ENCODE measurements at regions not wholly inside any gene's neighbourhood (a gene's known extent, or its start where the extent isn't known, plus 50 kb on each side); places are given as distances from the start of the nearest gene placed in this dataset.

DNA sequence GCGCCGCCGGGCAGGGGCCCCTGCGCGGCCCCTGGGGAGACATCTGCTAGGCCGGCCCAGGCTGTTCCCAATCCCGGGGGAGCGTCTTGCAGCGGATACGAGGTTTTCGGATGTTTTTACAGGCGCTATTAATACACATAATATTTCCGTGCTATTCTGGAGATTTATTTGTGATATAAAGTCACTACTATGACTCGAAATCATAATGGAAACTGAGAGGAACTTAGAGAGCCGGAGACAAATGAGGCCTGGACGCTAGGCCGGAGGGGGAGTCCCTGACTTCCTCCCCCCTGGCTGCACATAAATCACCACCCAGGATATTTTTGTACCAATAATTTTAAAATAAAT lies 91.7 kb upstream of the ANO1 start (continued):
- TF ChIP-seq TARDBP (IDR thresholded peaks at IDR 0.05; ENCODE audit: borderline replicate concordance) (no peak), SMAD5 (IDR thresholded peaks at IDR 0.05; ENCODE audit: low read depth) (no peak), YY1 (IDR thresholded peaks at IDR 0.05; ENCODE audit: low read depth, low read length) (no peak), TCF12 (IDR thresholded peaks at IDR 0.05; ENCODE audit: low read depth, low read length) (no peak), IKZF2 (IDR thresholded peaks at IDR 0.05) (no peak), NBN (IDR thresholded peaks at IDR 0.05) (no peak)
- TF ChIP-seq, protein P1, sequence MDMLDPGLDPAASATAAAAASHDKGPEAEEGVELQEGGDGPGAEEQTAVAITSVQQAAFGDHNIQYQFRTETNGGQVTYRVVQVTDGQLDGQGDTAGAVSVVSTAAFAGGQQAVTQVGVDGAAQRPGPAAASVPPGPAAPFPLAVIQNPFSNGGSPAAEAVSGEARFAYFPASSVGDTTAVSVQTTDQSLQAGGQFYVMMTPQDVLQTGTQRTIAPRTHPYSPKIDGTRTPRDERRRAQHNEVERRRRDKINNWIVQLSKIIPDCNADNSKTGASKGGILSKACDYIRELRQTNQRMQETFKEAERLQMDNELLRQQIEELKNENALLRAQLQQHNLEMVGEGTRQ (IDR thresholded peaks at IDR 0.05; ENCODE audit: borderline replicate concordance, low read depth, low read length) = no peak

- DNase-seq (ENCODE audit: low read depth, low spot score) = no peak
- Histone ChIP-seq H2AFZ (ENCODE audit: control insufficient read depth, low read depth, low read length) (no peak overlapping the region), H3K4me3 (no peak overlapping the region), H3K36me3 (ENCODE audit: control insufficient read depth in 2 of 2, insufficient read depth in 2 of 2, low read length in 1 of 2) (no peaks in the 10 kb centered on the region), H3K4me1 (ENCODE audit: control insufficient read depth, insufficient read depth, low read length) (no peaks in the 10 kb centered on the region), H3K27ac (ENCODE audit: control insufficient read depth, insufficient read depth) (no peak overlapping the region), H3K9ac (ENCODE audit: control insufficient read depth, insufficient read depth, low read length) (no peak overlapping the region), H3K9me3 (replicated peaks; ENCODE audit: control insufficient read depth, insufficient read depth, low read length) (no peaks in the 10 kb centered on the region), H4K20me1 (ENCODE audit: control insufficient read depth, insufficient read depth) (no peaks in the 10 kb centered on the region), H3K79me2 (ENCODE audit: control insufficient read depth, insufficient read depth, low read length) (no peaks in the 10 kb centered on the region), H3K4me2 (ENCODE audit: control insufficient read depth, insufficient read depth) (no peak overlapping the region), H3K27me3 (replicated peaks in 1 of 2; ENCODE audit: control insufficient read depth in 2 of 2, insufficient read depth in 2 of 2, low read length in 1 of 2) (peaks cover 13 to 14% of the 10 kb centered on the region in 2 experiments; a peak in 3 of 4 replicates)
- in situ Hi-C loops (cut with MboI) = no loop called here
- FAIRE-seq = no peak
- no peak for ATAC-seq
- intact Hi-C loops (cut with micrococcal nuclease; ENCODE audit: unreplicated experiment) = no loop called here
- ChIA-PET POLR2A (no interaction called here), CTCF (no interaction called here), RAD21 (ENCODE audit: unreplicated experiment) (no interaction called here), SMC1A (ENCODE audit: uncharacterized antibody, unreplicated experiment) (no interaction called here)
- WGBS (ENCODE audit: insufficient coverage, insufficient replicate concordance, low lambda C conversion rate, missing lambda C conversion rate) = 42% methylated on average over 9 of the region's 9 CpGs
- no TSS peak for BruUV-seq (replicated peaks)
- TF ChIP-seq KAT2A (conservative IDR thresholded peaks at IDR 0.05; ENCODE audit: control insufficient read depth, low read depth, low read length) = no peak
- no peak for TF ChIP-seq IRF5 (IDR thresholded peaks at IDR 0.05; ENCODE audit: borderline replicate concordance)
- TF ChIP-seq POLR2AphosphoS2 (IDR thresholded peaks at IDR 0.05; ENCODE audit: low read depth, low read length) = no peak
- TF ChIP-seq HDAC2 (IDR thresholded peaks at IDR 0.05) = no peak
- TF ChIP-seq RBBP5 (conservative IDR thresholded peaks at IDR 0.05) = no peak
- TF ChIP-seq SKIL (IDR thresholded peaks at IDR 0.05; ENCODE audit: low read depth, poor library complexity, severe bottlenecking) = no peak
- TF ChIP-seq ZNF622 (IDR thresholded peaks at IDR 0.05) = no peak
- TF ChIP-seq, protein P1 (IDR thresholded peaks at IDR 0.05; ENCODE audit: borderline replicate concordance, low read depth, low read length) = no peak
- TF ChIP-seq CBFB (IDR thresholded peaks at IDR 0.05; ENCODE audit: low read depth) = no peak
- no peak for TF ChIP-seq PAX5 (IDR thresholded peaks at IDR 0.05; ENCODE audit: borderline replicate concordance, low read depth, low read length)
- no peak for TF ChIP-seq PML (IDR thresholded peaks at IDR 0.05; ENCODE audit: low read length)
- TF ChIP-seq SP1 (IDR thresholded peaks at IDR 0.05; ENCODE audit: low read depth, low read length) = no peak
- TF ChIP-seq ATF3 (IDR thresholded peaks at IDR 0.05; ENCODE audit: borderline replicate concordance, extremely low read depth, low read depth, low read length) = no peak
- TF ChIP-seq MLLT1 (IDR thresholded peaks at IDR 0.05) = no peak
Measured at GRCh38 chr11:69986830-69987229, 91.3 kb upstream of the ANO1 start.

Data from GM12878 (cell line).